Keratinocyte (primary cell): ENCODE measurements at regions not wholly inside any gene's neighbourhood (a gene's known extent, or its start where the extent isn't known, plus 50 kb on each side); places are given as distances from the start of the nearest gene placed in this dataset.

ENCODE experiments used
- DNase-seq: peaks from one replicate; pipeline ENCODE4 v3.0.0-alpha.2; 2011; ENCODE audit warnings: low read depth, missing footprints, low spot score
- FAIRE-seq: peaks from 2 replicates; lab custom pipeline; 2011; peaks lifted over from hg19 to GRCh38; lab: Jason Lieb, UNC
- H2AFZ ChIP-seq: 2 replicates; pipeline ENCODE4 v1.6.0; 2012; ENCODE audit warnings: low read length, control low read depth, inconsistent platforms; ENCODE audit not compliant: control insufficient read depth
- H3K27ac ChIP-seq: 2 replicates; pipeline ENCODE4 v1.5.1; 2011; ENCODE audit warnings: low read length; ENCODE audit not compliant: control insufficient read depth, insufficient read depth
- H3K27me3 ChIP-seq: 3 replicates; pipeline ENCODE4 v1.6.0; 2011; ENCODE audit warnings: low read length; ENCODE audit not compliant: control insufficient read depth, insufficient read depth; ENCODE audit errors: extremely low read depth
- H3K36me3 ChIP-seq, 2 experiments: 2 replicates in 1 of 2; 3 replicates in 1 of 2; pipeline ENCODE4 v1.5.1; 2011; ENCODE audit warnings: low read length in 2 of 2, mild to moderate bottlenecking in 1 of 2; ENCODE audit not compliant: control insufficient read depth in 2 of 2, insufficient read depth in 2 of 2; ENCODE audit errors: extremely low read depth in 1 of 2
- H3K4me1 ChIP-seq: 3 replicates; pipeline ENCODE4 v1.5.1; 2011; ENCODE audit warnings: low read length; ENCODE audit not compliant: control insufficient read depth, insufficient read depth; ENCODE audit errors: extremely low read depth
- H3K4me2 ChIP-seq: 3 replicates; pipeline ENCODE4 v1.6.0; 2011; ENCODE audit warnings: low read depth, low read length; ENCODE audit not compliant: control insufficient read depth, insufficient read depth; ENCODE audit errors: extremely low read depth
- H3K4me3 ChIP-seq, 3 experiments: fragments of 200-600 bp in 1 of 3; sonication (generic) in 1 of 3; 2 replicates in 2 of 3; 3 replicates in 1 of 3; pipeline ENCODE4 v1.5.1; 2011 to 2016; ENCODE audit warnings: low read length in 3 of 3, mild to moderate bottlenecking in 3 of 3, control low read depth in 2 of 3, inconsistent platforms in 1 of 3, low read depth in 1 of 3, mixed read lengths in 1 of 3, mixed run types in 1 of 3, moderate library complexity in 1 of 3; ENCODE audit not compliant: control insufficient read depth in 2 of 3, insufficient read depth in 2 of 3; ENCODE audit errors: extremely low read depth in 1 of 3
- H3K79me2 ChIP-seq: 2 replicates; pipeline ENCODE4 v1.6.0; 2012; ENCODE audit warnings: low read length; ENCODE audit not compliant: control insufficient read depth, insufficient read depth
- H3K9ac ChIP-seq: 3 replicates; pipeline ENCODE4 v1.6.0; 2011; ENCODE audit warnings: low read length; ENCODE audit not compliant: control insufficient read depth, insufficient read depth; ENCODE audit errors: extremely low read depth
- H3K9me1 ChIP-seq: 3 replicates; pipeline ENCODE4 v1.6.0; 2011; ENCODE audit warnings: low read length; ENCODE audit not compliant: control insufficient read depth, insufficient read depth; ENCODE audit errors: extremely low read depth
- H3K9me3 ChIP-seq: 2 replicates; pipeline ENCODE4 v1.5.1; 2012; ENCODE audit warnings: low read depth, low read length; ENCODE audit not compliant: control insufficient read depth
- H4K20me1 ChIP-seq: 3 replicates; pipeline ENCODE4 v1.6.0; 2011; ENCODE audit warnings: low read length; ENCODE audit not compliant: control insufficient read depth, insufficient read depth; ENCODE audit errors: extremely low read depth
- EZH2 ChIP-seq: IDR thresholded peaks from one replicate; pipeline ENCODE4 v1.6.1; 2012; ENCODE audit warnings: inconsistent platforms, mild to moderate bottlenecking, low read length, moderate library complexity
- dilution Hi-C: fragments of 300-500 bp; cut with MboI; formaldehyde crosslinking; loops from one replicate; pipeline ENCODE4 v1.7.0; 2020; ENCODE audit warnings: low sequenced_read_pairs; ENCODE audit not compliant: extremely low pct_ligation_motif_present
- TF ChIP-seq, protein P1 (sequence below), 3 experiments: IDR thresholded peaks in 1 of 3; conservative IDR thresholded peaks in 1 of 3; optimal IDR thresholded peaks in 1 of 3; 2 replicates in 2 of 3; 3 replicates in 1 of 3; pipeline versions ENCODE3 to v1.5.1; 2011; ENCODE audit warnings: low read length in 3 of 3, mild to moderate bottlenecking in 3 of 3, moderate library complexity in 2 of 3, control low read depth in 1 of 3, inconsistent platforms in 1 of 3; ENCODE audit not compliant: insufficient read depth in 2 of 3; ENCODE audit errors: extremely low read depth in 1 of 3

DNA sequence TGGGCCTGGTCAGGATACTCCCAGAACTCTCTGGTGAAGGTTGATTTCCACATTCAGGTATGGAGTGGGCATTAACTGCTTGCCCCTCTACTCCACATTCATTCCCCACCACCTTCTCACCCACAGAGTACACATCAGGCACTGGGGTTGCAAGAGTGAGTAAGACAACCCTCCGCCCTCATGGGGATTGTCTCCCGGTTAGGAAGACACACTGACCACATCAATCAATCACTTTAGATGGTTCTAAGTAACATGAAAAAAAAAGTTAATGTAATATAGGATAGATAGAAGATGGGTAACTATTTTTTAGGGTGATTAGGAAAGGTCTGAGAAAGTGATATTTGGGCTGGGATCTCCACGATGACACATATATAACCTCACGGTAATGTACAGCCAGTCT lies 116.0 kb upstream of the NEO1 start:
- no peak for FAIRE-seq

DNA sequence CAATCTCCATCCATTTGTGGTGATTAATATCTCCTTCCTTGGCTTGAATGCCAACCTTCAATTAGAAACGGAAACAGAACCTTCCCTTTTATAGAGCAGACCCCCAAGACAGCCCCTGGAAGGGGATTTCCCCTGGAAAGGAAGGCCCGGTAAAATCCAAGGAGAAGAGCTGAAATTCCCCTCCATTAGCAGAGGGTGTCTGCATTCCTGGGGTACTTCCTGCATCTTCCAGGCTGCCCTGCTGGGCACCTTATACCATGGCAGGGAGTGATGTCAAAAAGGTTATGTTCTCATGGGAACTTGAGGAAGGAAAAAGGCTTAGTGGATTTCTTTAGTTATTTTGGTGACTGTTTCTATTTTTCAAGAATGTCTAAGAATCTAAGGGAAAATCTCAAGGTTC lies 116.7 kb upstream of the NEO1 start:
- Histone ChIP-seq H3K4me2 (no peak overlapping the region), H3K27me3 (no peaks in the 10 kb centered on the region), H2AFZ (no peak overlapping the region), H3K9me3 (no peaks in the 10 kb centered on the region), H3K79me2 (no peaks in the 10 kb centered on the region), H3K36me3 (no peaks in the 10 kb centered on the region), H3K4me3 (no peak overlapping the region), H4K20me1 (no peaks in the 10 kb centered on the region), H3K4me1 (no peaks in the 10 kb centered on the region), H3K9me1 (no peaks in the 10 kb centered on the region), H3K9ac (no peak overlapping the region), H3K27ac (no peak overlapping the region)
- TF ChIP-seq, protein P1, sequence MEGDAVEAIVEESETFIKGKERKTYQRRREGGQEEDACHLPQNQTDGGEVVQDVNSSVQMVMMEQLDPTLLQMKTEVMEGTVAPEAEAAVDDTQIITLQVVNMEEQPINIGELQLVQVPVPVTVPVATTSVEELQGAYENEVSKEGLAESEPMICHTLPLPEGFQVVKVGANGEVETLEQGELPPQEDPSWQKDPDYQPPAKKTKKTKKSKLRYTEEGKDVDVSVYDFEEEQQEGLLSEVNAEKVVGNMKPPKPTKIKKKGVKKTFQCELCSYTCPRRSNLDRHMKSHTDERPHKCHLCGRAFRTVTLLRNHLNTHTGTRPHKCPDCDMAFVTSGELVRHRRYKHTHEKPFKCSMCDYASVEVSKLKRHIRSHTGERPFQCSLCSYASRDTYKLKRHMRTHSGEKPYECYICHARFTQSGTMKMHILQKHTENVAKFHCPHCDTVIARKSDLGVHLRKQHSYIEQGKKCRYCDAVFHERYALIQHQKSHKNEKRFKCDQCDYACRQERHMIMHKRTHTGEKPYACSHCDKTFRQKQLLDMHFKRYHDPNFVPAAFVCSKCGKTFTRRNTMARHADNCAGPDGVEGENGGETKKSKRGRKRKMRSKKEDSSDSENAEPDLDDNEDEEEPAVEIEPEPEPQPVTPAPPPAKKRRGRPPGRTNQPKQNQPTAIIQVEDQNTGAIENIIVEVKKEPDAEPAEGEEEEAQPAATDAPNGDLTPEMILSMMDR (optimal IDR thresholded peaks at IDR 0.05 in 1 of 3, IDR thresholded peaks at IDR 0.05 in 1 of 3, conservative IDR thresholded peaks at IDR 0.05 in 1 of 3; ENCODE audit: extremely low read depth in 1 of 3, insufficient read depth in 2 of 3, low read length in 3 of 3), result no peak
- no peak for TF ChIP-seq EZH2
- dilution Hi-C loops, result no loop called here
- FAIRE-seq, result no peak
- DNase-seq, result no peak

More for the DNA sequence above, 116.0 kb upstream of the NEO1 start:
- dilution Hi-C loops, result no loop called here
- Histone ChIP-seq H3K4me3 (no peak overlapping the region), H3K79me2 (no peaks in the 10 kb centered on the region), H3K4me1 (no peaks in the 10 kb centered on the region), H3K4me2 (no peak overlapping the region), H3K9ac (no peak overlapping the region), H4K20me1 (no peaks in the 10 kb centered on the region), H3K9me3 (no peaks in the 10 kb centered on the region), H3K27me3 (no peaks in the 10 kb centered on the region), H3K9me1 (no peaks in the 10 kb centered on the region), H3K27ac (no peak overlapping the region), H2AFZ (no peak overlapping the region), H3K36me3 (no peaks in the 10 kb centered on the region)
- TF ChIP-seq, protein P1 (optimal IDR thresholded peaks at IDR 0.05 in 1 of 3, IDR thresholded peaks at IDR 0.05 in 1 of 3, conservative IDR thresholded peaks at IDR 0.05 in 1 of 3; ENCODE audit: extremely low read depth in 1 of 3, insufficient read depth in 2 of 3, low read length in 3 of 3), result no peak
- no peak for TF ChIP-seq EZH2
- no peak for DNase-seq
